Adipose tissue (tissue), 3 donors: ENCODE measurements at regions not wholly inside any gene's neighbourhood (a gene's known extent, or its start where the extent isn't known, plus 50 kb on each side); places are given as distances from the start of the nearest gene placed in this dataset.
"Not testable (repeated sequence)": the region's sequence is repeated elsewhere in the genome, so short reads cannot be mapped to it uniquely, and the experiment has no call there.

Source experiments
- H3K27ac ChIP-seq: one replicate; pipeline ENCODE4 v1.5.1; 2013; ENCODE audit warnings: low read depth, low read length
- WGBS, 3 donors: extraction: QIAGEN DNeasy Blood & Tissue Kit; methylation state at CpG; one replicate each; pipeline ENCODE4 v1.1.7; 2013; 5-methylcytosine and 5-hydroxymethylcytosine counted together
- donor health status: healthy with polysubstance abuse.
- donor health status: Bipolar disorder and iron deficiency.
- donor health status: healthy.

DNA sequence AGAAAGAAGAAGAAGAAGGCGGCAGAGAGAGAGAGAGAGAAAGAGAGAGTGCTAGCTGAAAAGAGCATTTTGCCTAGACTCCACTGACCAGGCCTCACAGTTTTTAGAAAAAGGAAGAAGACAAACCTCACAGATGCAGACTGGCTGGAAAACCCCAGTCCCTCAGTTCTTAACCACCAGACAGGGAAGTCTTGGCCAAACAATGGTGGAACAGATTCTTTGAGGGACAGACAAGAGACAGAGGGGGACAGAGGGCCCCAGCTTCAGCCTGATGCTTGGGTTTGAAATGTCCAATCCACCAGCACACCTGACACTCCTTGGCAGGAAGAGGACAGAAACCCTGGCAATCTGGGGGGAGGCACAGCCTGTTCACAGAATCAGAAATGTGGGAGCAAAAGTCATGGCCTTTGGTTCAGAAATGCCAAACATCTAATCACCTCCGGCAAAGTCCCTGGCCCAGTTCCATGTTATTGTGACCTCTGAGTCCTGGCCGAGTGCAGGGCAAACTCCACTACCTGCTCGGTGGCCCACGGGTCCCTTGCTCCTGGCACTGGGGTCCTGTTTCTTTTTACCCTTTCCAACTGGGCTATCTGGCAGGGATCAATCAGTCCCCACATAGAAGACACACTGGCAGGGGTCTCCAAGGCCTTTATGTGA lies 235.2 kb downstream of the LY86 start:
- 29 to 70% (median 62%) methylated on average over 5 of the region's 5 CpGs for WGBS, 3 donors
- H3K27ac ChIP-seq = no peak overlapping the region

DNA sequence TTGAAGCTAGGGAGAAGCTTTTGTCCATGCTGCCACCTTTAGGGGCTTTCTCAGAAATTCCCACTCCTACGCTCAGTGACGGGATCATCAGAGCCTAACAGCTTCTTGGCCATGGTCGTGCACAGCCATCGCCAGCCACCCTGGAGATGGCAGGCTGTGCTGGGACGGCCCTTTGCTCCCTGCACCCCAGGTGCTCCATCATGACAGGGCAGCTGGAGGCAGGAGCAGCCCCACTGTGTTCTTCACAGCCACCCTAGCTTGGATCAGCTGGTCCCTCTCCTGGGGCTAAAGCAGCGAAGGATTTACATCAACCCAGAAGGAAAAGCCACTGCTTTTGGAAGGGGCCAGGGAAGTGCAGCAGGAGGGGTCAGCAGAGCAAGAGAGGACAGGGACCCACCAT lies 235.9 kb downstream of the LY86 start:
- WGBS, 3 donors = 89 to 98% (median 94%) methylated on average over 6 of the region's 6 CpGs
- no peak overlapping the region for H3K27ac ChIP-seq

DNA sequence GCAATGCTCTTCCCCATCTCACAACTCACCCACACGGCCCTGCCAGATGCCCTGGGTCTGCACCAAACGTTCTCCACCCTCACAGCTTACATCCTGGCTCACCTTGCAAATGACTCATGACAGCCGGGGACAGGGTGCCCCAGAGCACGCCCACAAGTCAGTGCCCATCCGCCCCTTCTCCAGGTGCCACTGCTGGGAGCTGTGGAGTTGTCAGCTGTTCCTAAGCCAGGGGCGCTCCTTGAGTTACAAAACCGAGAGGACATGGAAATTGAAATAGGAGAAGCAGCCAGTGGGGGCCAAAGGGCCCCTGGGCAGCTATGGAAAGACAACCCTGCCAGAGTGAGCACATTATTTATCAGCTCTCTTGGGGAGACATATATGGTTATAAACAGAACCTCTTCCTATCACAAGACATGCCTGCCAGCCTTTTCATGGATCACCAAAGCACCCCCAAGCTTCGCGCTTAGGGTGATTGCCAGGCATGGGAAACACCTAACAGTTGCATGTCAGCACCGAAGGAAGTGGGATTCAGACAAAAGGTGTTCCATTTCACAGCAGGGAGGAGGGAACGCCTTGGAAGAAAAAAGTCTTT lies 236.8 kb downstream of the LY86 start:
- H3K27ac ChIP-seq = no peak overlapping the region

DNA sequence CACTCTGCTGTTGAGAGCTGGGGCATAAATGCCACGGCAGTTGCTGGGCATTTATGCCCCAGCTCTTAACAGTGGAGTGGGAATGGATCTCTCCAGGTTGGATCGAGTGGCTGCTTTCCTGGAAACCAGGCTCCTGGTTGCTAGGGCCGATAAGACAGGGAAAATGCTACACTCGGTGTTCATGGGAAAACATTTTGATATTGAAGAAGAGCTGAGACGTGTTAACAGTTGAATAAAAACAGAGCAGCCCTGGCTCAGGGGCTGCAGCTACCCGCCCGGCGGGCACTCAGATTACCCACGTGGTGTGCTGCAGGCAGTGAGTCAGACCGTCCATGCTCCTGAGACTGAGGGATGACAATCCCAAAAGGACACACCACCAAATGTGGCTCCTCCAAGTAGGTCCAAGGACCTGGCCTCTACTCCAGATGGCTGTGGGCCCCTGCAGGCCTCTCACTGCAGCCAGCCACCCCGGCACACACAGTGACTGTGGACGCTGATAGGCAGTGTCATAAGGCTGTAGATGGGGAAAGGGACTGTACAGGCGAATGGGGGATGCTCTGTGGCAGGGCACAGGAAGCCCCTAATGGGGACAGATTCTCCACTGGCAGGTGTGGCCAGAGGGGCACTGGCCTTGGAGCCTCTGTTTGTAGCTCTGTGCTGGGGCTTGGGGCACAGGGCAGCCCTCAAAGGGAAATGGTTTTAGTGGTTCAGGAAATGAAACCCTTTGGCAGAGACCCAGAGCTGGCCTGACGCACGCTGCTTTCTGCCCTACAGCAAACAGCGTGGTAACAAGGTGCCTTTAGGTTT lies 237.8 kb downstream of the LY86 start:
- 33 to 68% (median 40%) methylated on average over 16 of the region's 16 CpGs for WGBS, 3 donors
- no peak overlapping the region for H3K27ac ChIP-seq

More for the DNA sequence above, 236.8 kb downstream of the LY86 start:
- 77 to 84% (median 83%) methylated on average over 11 of the region's 11 CpGs for WGBS, 3 donors

DNA sequence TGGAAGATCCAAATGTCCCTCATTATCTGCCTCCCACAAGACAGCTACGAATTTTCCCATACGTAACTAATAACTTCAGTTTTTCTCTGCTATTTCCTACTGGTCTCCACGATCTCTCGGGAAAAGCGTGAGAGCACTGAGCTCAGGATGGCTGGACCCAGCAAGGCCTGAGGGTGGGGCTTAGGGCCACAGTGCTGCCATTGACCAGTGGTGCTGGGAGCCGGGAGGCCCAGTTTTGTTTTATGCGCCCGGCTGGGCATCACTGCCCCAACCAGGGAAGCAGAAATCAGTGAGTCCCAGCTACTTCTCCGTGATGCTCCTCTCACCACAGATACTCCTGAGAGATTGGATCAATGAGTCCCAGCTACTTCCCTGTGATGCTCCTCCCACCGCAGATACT lies 238.4 kb downstream of the LY86 start:
- no peak overlapping the region for H3K27ac ChIP-seq
- WGBS, 3 donors = 65 to 82% (median 81%) methylated on average over 10 of the region's 10 CpGs

DNA sequence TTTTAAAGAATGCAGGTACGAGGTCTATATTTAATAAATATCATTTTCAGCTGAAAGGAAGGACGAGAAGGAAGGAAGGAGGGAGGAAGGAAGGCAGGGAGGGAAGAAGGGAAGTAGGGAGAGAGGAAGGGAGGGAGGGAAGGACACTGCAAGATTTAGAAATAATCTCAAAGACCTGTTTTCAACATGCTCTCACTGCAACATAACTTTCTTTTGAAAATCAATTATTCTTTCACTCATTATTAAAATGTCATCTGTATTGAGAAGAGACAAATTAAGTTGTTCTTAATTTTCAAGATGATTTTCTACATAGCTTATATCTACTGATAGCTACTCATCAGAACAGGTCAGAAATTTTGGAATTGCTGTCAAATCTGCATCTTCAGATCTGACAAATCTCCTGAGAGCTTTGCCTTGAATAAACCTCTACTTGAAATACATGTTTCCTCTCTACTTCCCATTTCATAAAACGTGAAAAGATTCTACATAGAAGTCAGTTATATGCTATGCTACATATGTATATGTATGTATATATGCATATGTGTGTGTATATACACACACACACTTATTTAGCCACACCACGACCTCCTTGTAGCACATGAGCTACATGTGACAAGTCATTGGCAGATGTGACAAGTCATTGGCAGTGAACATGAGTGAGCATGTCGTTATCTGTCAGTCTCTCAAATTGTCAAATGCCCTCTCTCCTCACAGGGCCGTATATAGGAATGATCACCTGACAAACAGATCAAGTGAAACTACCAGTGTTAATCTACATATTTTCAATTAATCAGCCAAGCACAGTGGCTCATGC lies 241.6 kb downstream of the LY86 start:
- WGBS, 3 donors = 64 to 70% (median 65%) methylated on average over 6 of the region's 6 CpGs
- no peak overlapping the region for H3K27ac ChIP-seq

DNA sequence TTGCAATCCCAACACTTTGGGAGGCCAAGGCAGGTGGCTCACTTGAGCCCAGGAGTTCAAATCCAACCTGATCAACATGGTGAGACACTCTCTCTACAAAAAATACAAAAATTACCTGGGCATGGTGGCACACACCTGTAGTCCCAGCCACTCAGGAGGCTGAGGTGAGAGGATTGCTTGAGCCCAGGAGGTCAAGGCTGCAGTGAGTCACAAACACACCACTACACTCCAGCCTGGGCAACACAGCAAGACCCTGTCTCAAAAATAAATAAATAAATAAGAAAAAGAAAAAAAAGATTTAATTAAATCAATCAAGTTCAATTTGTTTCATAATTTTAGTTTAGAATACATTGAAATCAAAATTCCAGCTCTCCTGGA lies 242.2 kb downstream of the LY86 start:
- H3K27ac ChIP-seq = not testable (repeated sequence)

DNA sequence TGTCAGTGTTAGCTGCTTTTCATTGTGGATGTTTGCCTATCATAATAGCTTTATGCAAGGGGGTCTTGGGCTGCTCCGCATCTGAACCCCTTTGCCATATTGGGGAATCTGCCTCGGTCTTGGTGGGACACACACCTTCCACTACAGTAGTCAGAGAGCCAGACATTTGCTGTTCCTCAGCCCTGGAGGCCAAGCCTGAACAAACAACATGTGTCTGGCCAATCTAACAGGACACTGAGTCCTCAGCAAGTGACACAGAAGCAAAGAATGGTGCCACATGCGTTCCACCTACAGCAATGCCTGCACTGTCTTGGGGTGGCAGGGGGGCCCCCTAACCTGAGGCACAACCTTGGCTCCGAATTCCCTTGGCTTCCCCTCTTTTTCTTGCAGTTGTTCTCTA lies 243.9 kb downstream of the LY86 start:
- H3K27ac ChIP-seq = no peak overlapping the region
- WGBS, 3 donors = 90 to 94% (median 93%) methylated on average over 4 of the region's 4 CpGs

DNA sequence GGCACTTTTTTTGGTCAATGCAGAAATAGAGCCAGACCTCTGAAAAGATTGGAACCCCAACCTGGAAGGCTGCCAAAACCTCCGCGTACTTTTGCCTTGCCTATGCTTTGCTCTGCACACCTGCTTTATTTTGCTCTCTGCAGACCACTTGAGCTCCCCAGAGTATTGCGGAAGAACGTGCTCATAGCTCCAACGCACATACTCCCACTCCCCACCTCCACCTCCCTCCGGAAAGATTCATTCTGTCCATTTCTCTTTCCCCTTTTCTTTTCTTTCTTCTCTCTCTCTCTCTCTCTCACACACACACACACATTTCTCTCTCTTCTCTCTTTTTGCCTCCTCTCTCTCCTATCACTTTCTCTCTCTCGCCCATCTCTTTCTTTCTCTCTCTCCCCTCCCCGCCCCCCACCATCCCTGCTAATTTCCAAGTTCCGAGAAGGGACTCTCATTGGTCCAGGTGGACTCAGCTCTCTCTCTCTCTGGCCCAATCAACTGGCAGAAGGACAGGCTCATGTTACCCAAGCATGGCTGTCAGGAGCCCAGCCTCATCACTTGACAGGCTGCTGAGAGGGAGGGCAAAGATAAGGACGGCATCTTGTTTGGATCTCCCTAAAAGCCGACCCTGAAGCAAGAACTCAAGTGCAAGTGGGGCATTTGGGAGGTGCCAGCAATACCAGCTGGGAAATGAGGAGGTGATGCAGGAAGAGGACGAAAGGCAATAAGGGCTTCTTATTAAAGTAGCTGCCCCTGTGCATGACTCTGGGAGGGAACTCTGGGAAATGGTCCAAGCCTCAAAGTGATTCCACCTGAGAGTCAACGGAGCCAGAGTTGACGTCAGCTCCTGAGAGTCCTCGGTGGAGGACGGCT lies 246.1 kb downstream of the LY86 start:
- no peak overlapping the region for H3K27ac ChIP-seq
- WGBS, 3 donors = 45 to 57% (median 57%) methylated on average over 16 of the region's 16 CpGs

DNA sequence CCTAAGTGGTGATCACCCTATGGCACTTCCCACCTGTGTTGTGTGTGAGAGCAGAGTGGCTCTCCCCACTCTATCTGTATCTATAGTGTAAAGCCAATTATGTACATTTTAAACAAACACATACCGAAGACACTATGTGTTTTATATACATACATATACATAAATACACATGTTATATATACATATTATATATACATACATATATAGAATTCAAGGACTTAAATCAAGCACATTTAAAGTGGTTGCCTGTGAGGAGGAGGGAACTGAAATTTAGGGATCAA lies 246.6 kb downstream of the LY86 start:
- WGBS, 3 donors = 83 to 87% (median 85%) methylated on average over 1 of the region's 1 CpG
- H3K27ac ChIP-seq = no peak overlapping the region

DNA sequence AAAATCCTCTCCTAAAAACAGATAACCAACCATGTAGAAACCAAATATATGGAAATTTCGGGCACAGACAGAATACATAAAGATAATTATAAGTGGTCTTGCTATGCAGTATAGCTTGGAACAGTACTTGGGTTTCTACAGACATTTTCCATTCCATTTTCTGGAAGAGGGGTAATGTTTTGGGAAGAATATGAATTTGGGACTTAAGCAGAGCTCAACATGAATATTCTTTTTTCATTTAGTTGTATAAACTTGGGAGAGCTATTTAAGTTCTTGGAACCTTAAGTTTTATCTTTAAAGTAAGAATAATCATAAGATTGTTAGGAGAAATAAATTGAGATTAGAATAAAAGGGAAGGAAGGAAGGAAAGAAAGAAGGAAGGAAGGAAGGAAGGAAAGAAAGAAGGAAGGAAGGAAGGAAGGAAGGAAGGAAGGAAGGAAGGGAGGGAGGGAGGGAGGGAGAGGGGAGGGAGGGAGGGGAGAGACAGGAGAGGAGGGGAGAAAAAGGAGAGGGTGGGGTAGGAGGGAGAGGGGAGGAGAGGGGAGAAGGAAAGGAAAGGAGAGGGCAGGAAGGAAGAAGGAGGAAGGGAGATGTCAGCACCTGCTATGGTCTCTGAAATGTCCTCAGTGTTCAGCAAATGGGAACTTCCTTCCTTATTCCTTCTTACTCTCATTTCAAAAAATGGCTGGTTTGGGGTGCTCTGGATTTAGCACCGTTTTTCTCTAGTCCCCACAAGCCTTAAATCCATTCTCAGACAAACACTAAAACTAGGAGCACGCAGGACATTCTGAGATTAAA lies 248.3 kb downstream of the LY86 start:
- H3K27ac ChIP-seq = no peak overlapping the region
- 71 to 92% (median 80%) methylated on average over 3 of the region's 3 CpGs for WGBS, 3 donors

DNA sequence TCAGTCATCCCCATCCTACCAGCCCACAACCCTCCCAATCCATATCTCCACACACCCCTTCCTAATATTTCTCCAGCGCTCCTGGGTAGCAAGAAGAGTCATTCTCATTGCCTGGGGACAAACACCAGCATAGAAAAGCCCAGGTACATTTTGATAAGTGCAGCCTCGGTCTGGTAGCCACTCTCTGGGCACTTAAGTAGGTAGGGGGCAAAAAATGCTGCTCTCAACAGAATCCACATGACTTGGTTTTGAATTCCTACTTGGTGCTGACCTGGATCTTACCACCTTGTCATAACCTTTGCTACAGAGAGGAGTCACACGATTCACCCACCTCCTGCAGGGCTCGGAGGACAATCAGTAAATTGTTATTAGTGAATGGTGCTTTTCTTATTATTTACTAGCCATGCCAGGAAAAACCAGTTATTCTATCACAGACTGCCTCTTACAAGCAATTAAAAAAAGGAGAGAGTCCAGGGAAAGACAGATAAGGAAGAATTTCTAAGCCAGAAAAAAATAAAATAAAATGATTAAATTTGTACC lies 249.1 kb downstream of the LY86 start:
- WGBS, 3 donors = 76 to 88% (median 87%) methylated on average over 4 of the region's 4 CpGs

DNA sequence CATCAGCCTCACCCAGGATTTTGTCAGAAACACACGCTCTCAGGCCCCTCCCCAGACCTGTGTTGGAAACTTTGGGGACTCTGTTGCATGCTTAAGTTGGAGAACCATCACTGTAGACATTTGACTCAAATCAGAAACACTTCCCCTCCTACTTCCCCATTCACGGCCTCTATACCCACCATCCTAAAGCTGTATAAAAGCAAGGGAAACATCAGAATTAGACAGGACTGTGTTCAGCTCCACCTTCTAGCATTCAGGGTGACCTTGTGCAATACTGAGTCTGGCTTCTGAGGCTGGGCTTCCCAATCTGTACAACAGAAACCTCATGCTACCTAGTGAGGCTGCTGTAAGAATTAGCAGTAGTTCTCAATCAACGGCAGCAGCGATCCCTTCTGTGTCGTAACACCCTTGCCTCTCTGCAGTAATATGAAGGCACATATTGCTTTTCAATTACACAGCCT lies 252.3 kb downstream of the LY86 start:
- H3K27ac ChIP-seq = no peak overlapping the region
- WGBS, 3 donors = 55 to 93% (median 57%) methylated on average over 5 of the region's 5 CpGs

More for the DNA sequence above, 249.1 kb downstream of the LY86 start:
- H3K27ac ChIP-seq = no peak overlapping the region

DNA sequence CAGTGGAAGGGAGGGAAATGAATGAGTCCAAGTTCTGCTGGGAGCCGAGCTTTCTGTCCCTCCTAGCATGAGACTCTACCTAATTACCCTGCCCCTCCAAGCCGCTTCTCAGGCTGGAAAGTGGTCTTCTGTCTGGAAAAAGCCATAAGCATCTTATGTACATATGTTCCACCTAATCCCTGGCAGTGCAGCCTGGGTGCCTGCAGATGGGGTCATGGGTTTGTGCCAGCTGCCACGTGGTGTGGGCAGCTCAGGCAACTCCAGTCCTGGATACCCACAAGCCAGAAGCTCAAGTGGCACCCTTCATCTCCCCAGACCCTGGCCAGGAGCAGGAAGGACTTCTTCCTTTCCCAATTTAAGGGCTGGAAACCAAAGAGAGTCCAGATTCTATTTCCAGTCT lies 253.1 kb downstream of the LY86 start:
- WGBS, 3 donors = 64 to 73% (median 65%) methylated on average over 3 of the region's 3 CpGs
- no peak overlapping the region for H3K27ac ChIP-seq

DNA sequence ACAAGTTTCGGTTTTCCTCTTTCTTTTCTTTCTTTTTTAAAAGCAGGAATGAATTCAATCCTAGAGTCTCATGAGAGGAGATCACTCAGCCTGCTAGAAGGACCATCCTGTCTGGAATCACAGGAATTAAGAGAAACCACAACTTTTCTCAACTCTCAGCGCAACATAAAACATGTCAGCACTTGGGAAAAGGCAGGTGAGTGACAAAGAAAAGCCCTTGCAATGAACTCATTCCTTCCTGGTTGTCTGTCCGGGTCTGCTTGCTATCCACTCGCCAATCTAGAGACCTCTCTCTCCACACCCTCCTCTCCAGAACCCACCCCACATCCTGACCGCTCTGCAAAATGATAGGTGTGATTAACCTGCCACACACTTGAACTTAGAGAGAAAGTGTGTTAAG lies 253.8 kb downstream of the LY86 start:
- 82 to 87% (median 82%) methylated on average over 5 of the region's 5 CpGs for WGBS, 3 donors
- H3K27ac ChIP-seq = no peak overlapping the region

DNA sequence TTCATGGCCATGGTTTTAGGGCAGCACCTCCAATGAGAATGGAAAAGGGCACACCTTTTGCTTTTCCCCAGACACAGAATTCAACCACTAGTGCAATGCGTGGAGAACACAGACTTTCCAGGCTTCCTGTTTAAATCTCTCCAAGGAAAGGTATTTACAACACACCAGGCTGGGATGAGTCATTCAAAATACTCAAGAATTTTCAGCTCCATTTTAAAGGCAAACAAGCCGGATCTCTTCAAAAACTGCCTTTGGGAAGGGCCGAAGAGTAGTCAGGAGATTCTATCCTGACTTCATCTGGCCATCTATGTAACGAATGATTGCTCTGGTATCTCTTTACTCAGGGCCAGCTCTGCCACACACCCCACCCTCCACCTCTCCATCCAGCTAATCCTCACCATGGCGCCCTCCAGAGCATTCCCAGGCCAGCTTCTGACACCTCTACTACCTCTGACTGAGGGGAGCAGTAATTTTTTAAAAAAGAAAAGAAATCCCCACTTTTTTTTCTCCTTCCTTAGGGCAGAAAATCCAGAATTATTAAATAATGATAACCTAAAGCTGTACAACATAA lies 254.6 kb downstream of the LY86 start:
- 76 to 89% (median 79%) methylated on average over 5 of the region's 5 CpGs for WGBS, 3 donors
- H3K27ac ChIP-seq = no peak overlapping the region

DNA sequence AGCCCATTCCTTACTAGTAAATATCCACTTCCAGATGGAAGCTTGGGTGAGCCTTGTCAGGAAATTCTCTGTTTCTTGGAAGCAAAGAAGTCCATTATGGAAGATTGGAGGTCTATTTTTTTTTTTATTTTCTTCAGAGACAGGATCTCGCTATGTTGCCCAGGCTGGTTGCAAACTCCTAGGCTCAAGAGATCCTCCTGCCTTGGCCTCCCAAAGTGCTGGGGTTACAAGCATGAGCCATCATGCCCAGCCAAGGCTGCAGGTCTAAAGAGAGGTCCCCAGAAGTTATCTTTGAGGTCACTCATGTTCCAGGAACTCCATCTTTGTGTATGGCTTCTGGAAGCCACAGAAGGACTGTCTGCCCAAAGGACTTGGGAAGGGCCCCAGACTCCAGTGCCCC lies 255.3 kb downstream of the LY86 start:
- no peak overlapping the region for H3K27ac ChIP-seq
- 91 to 100% (median 100%) methylated on average over 1 of the region's 1 CpG for WGBS, 3 donors
